ENCODE measurements at regions not wholly inside any gene's neighbourhood (a gene's known extent, or its start where the extent isn't known, plus 50 kb on each side); places are given as distances from the start of the nearest gene placed in this dataset.
"Not testable (repeated sequence)": the region's sequence is repeated elsewhere in the genome, so short reads cannot be mapped to it uniquely, and the experiment has no call there.

DNA sequence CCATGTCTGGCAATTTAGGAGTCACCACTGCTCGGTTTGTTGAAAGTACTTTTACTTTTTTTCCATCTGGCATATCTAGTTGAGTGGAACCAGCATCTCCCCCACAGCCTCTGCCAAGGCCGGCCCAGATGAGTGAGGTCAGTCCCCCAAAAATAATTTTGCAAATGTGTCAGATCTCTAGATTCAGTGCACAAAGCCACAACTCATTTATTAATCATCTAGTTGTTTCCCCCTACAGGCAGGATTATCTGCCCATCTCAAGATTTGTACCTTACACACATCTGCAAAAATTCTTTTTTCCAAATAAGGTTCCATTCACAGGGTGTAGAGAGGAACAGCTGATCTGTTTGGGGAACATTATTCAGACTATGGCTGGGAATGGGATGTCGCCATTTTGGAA is 174.0 kb upstream of the MXRA5 start:
- ChIA-PET POLR2A (no interaction called here), CTCF (no interaction called here)
- intact Hi-C loops (cut with micrococcal nuclease; ENCODE audit: unreplicated experiment) = no loop called here
- Histone ChIP-seq H3K4me1 (ENCODE audit: control insufficient read depth, insufficient read depth, low read length) (no peaks in the 10 kb centered on the region), H3K9me3 (ENCODE audit: control insufficient read depth, insufficient read depth, low read depth, low read length) (no peaks in the 10 kb centered on the region), H3K4me3 (ENCODE audit: low read depth in 2 of 2, low read length in 2 of 2) (no peak overlapping the region), H3K27ac (ENCODE audit: low read length) (no peak overlapping the region), H3K36me3 (ENCODE audit: control insufficient read depth, insufficient read depth, low read length) (no peaks in the 10 kb centered on the region), H3K27me3 (ENCODE audit: control insufficient read depth, insufficient read depth, low read length) (no peaks in the 10 kb centered on the region)
- TF ChIP-seq, protein P1, sequence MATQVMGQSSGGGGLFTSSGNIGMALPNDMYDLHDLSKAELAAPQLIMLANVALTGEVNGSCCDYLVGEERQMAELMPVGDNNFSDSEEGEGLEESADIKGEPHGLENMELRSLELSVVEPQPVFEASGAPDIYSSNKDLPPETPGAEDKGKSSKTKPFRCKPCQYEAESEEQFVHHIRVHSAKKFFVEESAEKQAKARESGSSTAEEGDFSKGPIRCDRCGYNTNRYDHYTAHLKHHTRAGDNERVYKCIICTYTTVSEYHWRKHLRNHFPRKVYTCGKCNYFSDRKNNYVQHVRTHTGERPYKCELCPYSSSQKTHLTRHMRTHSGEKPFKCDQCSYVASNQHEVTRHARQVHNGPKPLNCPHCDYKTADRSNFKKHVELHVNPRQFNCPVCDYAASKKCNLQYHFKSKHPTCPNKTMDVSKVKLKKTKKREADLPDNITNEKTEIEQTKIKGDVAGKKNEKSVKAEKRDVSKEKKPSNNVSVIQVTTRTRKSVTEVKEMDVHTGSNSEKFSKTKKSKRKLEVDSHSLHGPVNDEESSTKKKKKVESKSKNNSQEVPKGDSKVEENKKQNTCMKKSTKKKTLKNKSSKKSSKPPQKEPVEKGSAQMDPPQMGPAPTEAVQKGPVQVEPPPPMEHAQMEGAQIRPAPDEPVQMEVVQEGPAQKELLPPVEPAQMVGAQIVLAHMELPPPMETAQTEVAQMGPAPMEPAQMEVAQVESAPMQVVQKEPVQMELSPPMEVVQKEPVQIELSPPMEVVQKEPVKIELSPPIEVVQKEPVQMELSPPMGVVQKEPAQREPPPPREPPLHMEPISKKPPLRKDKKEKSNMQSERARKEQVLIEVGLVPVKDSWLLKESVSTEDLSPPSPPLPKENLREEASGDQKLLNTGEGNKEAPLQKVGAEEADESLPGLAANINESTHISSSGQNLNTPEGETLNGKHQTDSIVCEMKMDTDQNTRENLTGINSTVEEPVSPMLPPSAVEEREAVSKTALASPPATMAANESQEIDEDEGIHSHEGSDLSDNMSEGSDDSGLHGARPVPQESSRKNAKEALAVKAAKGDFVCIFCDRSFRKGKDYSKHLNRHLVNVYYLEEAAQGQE (IDR thresholded peaks at IDR 0.05; ENCODE audit: insufficient read depth in 1 of 2, low read depth in 2 of 2, low read length in 1 of 2) = no peak
- TF ChIP-seq TCF7L2 (IDR thresholded peaks at IDR 0.05; ENCODE audit: low read depth, low read length) (no peak), POLR2AphosphoS5 (IDR thresholded peaks at IDR 0.05; ENCODE audit: low read depth, low read length) (no peak), SIN3A (IDR thresholded peaks at IDR 0.05; ENCODE audit: borderline replicate concordance, insufficient read depth, low read depth, low read length) (no peak)
- TF ChIP-seq, protein P2, sequence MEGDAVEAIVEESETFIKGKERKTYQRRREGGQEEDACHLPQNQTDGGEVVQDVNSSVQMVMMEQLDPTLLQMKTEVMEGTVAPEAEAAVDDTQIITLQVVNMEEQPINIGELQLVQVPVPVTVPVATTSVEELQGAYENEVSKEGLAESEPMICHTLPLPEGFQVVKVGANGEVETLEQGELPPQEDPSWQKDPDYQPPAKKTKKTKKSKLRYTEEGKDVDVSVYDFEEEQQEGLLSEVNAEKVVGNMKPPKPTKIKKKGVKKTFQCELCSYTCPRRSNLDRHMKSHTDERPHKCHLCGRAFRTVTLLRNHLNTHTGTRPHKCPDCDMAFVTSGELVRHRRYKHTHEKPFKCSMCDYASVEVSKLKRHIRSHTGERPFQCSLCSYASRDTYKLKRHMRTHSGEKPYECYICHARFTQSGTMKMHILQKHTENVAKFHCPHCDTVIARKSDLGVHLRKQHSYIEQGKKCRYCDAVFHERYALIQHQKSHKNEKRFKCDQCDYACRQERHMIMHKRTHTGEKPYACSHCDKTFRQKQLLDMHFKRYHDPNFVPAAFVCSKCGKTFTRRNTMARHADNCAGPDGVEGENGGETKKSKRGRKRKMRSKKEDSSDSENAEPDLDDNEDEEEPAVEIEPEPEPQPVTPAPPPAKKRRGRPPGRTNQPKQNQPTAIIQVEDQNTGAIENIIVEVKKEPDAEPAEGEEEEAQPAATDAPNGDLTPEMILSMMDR (IDR thresholded peaks at IDR 0.05) = no peak
- no TSS peak for BruUV-seq (replicated peaks)
- no peak for ATAC-seq
- in situ Hi-C loops (cut with HindIII; ENCODE audit: low pct_unique_long_range_greater_than_20kb, low sequenced_read_pairs) = no loop called here
- DNase-seq (ENCODE audit: low read depth, low spot score) = no peak

DNA sequence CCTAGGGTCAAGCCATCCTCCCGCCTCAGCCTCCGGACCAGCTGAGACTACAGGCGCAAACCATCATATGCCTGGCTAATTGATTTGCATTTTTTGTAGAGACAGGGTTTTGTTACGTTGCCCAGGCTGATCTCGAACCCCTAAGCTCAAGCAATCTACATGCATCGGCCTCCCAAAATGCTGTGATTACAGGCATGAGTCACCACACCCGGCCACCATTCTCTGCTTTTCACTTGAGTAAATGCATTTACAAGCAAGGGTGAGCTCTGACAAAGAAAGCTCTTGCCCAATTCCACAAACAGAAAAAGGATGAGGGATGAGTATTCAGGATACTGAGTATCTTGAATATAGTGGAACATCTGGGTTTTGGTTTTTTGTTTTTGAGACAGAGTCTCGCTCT is 172.9 kb upstream of the MXRA5 start:
- H3K4me1 ChIP-seq (ENCODE audit: control insufficient read depth, insufficient read depth, low read length); H3K36me3 ChIP-seq (ENCODE audit: control insufficient read depth, insufficient read depth, low read length); intact Hi-C loops (cut with micrococcal nuclease; ENCODE audit: unreplicated experiment); H3K4me3 ChIP-seq (ENCODE audit: low read depth in 2 of 2, low read length in 2 of 2); DNase-seq (ENCODE audit: low read depth, low spot score); H3K27me3 ChIP-seq (ENCODE audit: control insufficient read depth, insufficient read depth, low read length); H3K9me3 ChIP-seq (ENCODE audit: control insufficient read depth, insufficient read depth, low read depth, low read length); in situ Hi-C loops (cut with HindIII; ENCODE audit: low pct_unique_long_range_greater_than_20kb, low sequenced_read_pairs); ATAC-seq; CTCF ChIA-PET; POLR2A ChIA-PET; H3K27ac ChIP-seq (ENCODE audit: low read length); BruUV-seq (replicated peaks): not testable (repeated sequence)

DNA sequence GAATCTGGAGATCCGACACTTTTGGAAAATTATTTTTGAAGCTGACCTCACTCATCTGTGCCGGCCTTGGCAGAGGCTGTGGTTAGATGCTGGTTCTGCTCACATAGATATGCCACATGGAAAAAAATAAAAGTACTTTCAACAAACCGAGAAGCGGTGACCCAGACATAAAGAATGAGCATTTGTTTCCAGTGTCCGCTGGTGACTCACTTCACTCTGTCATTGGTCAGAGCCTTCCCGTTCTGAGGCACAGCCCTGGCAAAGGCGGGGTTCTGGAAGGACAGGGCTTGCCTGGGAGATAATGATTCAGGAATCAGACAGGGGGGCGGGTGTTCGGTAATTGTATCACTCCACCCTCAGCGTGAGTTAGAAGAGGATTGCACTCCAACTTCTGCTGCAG is 172.4 kb upstream of the MXRA5 start:
- CTCF ChIA-PET = no interaction called here
- BruUV-seq (replicated peaks) = no TSS peak
- intact Hi-C loops (cut with micrococcal nuclease; ENCODE audit: unreplicated experiment) = no loop called here
- Histone ChIP-seq H3K36me3 (ENCODE audit: control insufficient read depth, insufficient read depth, low read length) (no peaks in the 10 kb centered on the region), H3K4me1 (ENCODE audit: control insufficient read depth, insufficient read depth, low read length) (no peaks in the 10 kb centered on the region), H3K9me3 (ENCODE audit: control insufficient read depth, insufficient read depth, low read depth, low read length) (no peaks in the 10 kb centered on the region), H3K27me3 (ENCODE audit: control insufficient read depth, insufficient read depth, low read length) (no peaks in the 10 kb centered on the region), H3K27ac (ENCODE audit: low read length) (no peak overlapping the region), H3K4me3 (ENCODE audit: low read depth in 2 of 2, low read length in 2 of 2) (no peak overlapping the region)
- DNase-seq (ENCODE audit: low read depth, low spot score) (peak; percentile 2), ATAC-seq (no peak)
- in situ Hi-C loops (cut with HindIII; ENCODE audit: low pct_unique_long_range_greater_than_20kb, low sequenced_read_pairs) = no loop called here
- no peak for TF ChIP-seq TCF7L2 (IDR thresholded peaks at IDR 0.05; ENCODE audit: low read depth, low read length)
- no peak for TF ChIP-seq SIN3A (IDR thresholded peaks at IDR 0.05; ENCODE audit: borderline replicate concordance, insufficient read depth, low read depth, low read length)
- TF ChIP-seq, protein P2 (IDR thresholded peaks at IDR 0.05) = no peak
- TF ChIP-seq, protein P1 (IDR thresholded peaks at IDR 0.05; ENCODE audit: insufficient read depth in 1 of 2, low read depth in 2 of 2, low read length in 1 of 2) = no peak
- TF ChIP-seq POLR2AphosphoS5 (IDR thresholded peaks at IDR 0.05; ENCODE audit: low read depth, low read length) = no peak
- POLR2A ChIA-PET = no interaction called here

Data from Panc1 (cell line).